GM18508 (cell line): ENCODE measurements at regions not wholly inside any gene's neighbourhood (a gene's known extent, or its start where the extent isn't known, plus 50 kb on each side); places are given as distances from the start of the nearest gene placed in this dataset.

Experiments used
- ATAC-seq: cut with Tn5 transposase; IDR thresholded peaks from one replicate; pipeline ENCODE4 v1.9.1; 2021; ENCODE audit warnings: moderate number of reproducible peaks; ENCODE audit not compliant: insufficient read depth, unreplicated experiment

- no peak for ATAC-seq
Observed at GRCh38 chr18:1968801-1969498, 602.4 kb downstream of the METTL4 start.

GRCh38 chr18:1976484-1976883 is 594.8 kb downstream of the METTL4 start:
- no peak for ATAC-seq

- no peak for ATAC-seq
Observed at GRCh38 chr18:1982056-1982455, 589.2 kb downstream of the METTL4 start.

- no peak for ATAC-seq
Observed at GRCh38 chr18:1983746-1984515, 587.4 kb downstream of the METTL4 start.

- ATAC-seq, result no peak
Observed at GRCh38 chr18:1993866-1994265, 577.4 kb downstream of the METTL4 start.

- ATAC-seq, result no peak
Observed at GRCh38 chr18:1994471-1994870, 576.8 kb downstream of the METTL4 start.

GRCh38 chr18:1995041-1995612 is 576.2 kb downstream of the METTL4 start:
- no peak for ATAC-seq

GRCh38 chr18:1998121-1998520 is 573.2 kb downstream of the METTL4 start:
- ATAC-seq, result no peak

- no peak for ATAC-seq
Observed at GRCh38 chr18:1999387-1999786, 571.9 kb downstream of the METTL4 start.

GRCh38 chr18:2002151-2002550 is 569.2 kb downstream of the METTL4 start:
- no peak for ATAC-seq

GRCh38 chr18:2002604-2003003 is 568.7 kb downstream of the METTL4 start:
- ATAC-seq, result no peak

GRCh38 chr18:2009942-2010697 is 561.2 kb downstream of the METTL4 start:
- no peak for ATAC-seq

- no peak for ATAC-seq
Observed at GRCh38 chr18:2027016-2027415, 544.3 kb downstream of the METTL4 start.

GRCh38 chr18:2027756-2028155 is 543.5 kb downstream of the METTL4 start:
- ATAC-seq, result no peak

- ATAC-seq, result no peak
Observed at GRCh38 chr18:2028986-2029385, 542.3 kb downstream of the METTL4 start.

- no peak for ATAC-seq
Observed at GRCh38 chr18:2030647-2031046, 540.7 kb downstream of the METTL4 start.

GRCh38 chr18:2032036-2032435 is 539.3 kb downstream of the METTL4 start:
- ATAC-seq, result no peak

- no peak for ATAC-seq
Observed at GRCh38 chr18:2035056-2035455, 536.2 kb downstream of the METTL4 start.

- ATAC-seq, result no peak
Observed at GRCh38 chr18:2036086-2036485, 535.2 kb downstream of the METTL4 start.

GRCh38 chr18:2040279-2040678 is 531.0 kb downstream of the METTL4 start:
- ATAC-seq, result no peak

GRCh38 chr18:2049986-2050385 is 521.3 kb downstream of the METTL4 start:
- ATAC-seq, result no peak
